ENCODE measurements at regions not wholly inside any gene's neighbourhood (a gene's known extent, or its start where the extent isn't known, plus 50 kb on each side); places are given as distances from the start of the nearest gene placed in this dataset.

DNA sequence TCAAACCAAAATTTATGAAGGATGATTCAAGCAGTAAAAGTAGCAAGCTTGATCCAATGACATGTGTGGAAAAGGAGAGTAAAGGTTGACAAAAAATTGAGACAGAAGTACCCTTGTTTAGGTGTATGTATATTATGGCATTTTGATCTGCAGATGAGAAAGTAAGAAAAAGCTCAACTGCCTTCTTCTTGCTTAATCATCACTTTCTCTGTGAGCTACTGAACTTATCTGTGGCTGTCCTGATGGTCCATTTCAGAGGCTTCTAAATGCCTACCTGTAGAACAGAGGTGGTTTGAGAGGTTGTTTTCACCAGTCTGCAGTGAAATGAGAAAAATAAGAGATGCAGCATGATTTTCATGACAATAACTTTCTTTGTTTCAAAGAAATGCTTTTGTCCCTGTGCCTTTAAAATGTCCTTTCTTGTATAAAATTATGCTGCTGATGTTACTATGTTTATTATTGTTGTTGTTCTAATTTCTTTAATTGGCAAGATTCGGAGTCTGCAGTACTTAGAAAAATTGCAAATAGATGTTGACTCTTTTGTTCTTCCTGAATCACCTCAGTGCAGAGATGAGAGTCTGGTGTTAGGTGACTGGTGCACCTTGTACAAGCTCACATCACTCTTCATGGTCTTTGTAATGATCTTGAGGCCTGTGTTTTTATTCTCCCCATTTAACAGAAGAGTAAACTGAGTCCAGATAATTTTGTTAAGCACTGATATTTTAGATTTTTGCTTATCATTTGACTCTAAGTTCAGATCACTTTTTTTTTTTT is 821.9 kb downstream of the VRK1 start:
- DNase-seq = no peak

DNA sequence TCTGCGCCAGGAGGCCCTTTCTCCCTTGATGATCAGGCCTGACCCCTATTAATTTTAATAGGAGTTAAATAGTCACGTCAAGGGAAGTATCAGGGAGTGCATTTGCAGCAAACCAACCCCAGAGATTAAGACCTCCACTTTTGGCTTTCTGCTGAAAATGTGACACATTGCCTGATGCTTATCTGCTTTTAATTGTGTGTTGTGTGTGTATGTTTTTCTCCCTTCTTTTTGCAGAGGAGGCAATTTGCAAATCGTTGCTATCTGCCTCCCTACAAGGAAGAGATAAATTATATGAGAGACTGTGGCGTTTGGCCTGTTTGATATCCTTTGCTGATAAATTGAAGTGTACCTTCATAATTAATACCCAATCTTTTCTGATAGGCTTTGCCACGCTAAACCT is 822.9 kb downstream of the VRK1 start:
- no peak for DNase-seq

DNA sequence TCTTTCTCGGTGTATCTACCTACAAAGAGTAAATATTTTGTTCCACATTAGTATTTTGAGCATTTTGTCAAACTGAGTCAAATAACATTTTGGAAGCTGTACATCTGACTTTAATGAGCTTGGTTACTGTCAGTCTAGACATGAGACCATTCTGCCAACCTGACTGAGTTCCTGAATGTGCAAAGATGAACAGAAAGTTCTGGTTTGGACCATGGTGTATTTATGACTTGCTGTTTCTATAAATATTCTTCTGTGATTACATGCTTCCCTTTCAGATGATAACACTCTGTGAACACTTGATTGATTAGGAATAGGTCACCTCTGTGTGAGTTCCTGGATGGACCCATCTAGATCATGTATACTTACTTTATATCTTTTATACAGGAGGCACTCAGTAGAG is 827.8 kb downstream of the VRK1 start:
- no peak for DNase-seq

- no peak for DNase-seq
Observed at GRCh38 chr14:97625477-97625876, 828.3 kb downstream of the VRK1 start.

- no peak for DNase-seq
Observed at GRCh38 chr14:97626088-97626487, 828.9 kb downstream of the VRK1 start.

DNA sequence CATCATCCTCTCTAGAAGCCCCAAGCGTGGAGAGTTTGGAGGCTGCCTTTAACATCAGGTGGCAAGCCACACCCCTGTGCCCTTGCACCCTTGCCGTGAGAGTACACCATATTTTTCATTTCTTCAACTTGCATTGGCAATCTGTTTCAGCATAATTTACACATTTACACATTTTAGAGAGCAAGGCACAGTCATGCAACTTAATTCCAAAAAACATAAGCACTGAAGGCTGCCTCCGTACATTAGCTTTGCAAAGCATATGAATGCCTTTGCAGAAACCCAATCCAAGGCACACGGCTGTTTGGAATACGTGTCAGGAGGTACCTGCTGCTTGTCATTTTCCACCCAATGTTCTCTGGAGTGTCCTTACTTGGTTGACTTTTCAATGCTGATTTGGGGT is 833.1 kb downstream of the VRK1 start:
- DNase-seq = no peak

- no peak for DNase-seq
Observed at GRCh38 chr14:97633131-97633738, 836.1 kb downstream of the VRK1 start.

- DNase-seq = peak; percentile 9
Observed at GRCh38 chr14:97634751-97635150, 837.6 kb downstream of the VRK1 start.

GRCh38 chr14:97638864-97639263 is 841.7 kb downstream of the VRK1 start:
- DNase-seq = no peak

DNA sequence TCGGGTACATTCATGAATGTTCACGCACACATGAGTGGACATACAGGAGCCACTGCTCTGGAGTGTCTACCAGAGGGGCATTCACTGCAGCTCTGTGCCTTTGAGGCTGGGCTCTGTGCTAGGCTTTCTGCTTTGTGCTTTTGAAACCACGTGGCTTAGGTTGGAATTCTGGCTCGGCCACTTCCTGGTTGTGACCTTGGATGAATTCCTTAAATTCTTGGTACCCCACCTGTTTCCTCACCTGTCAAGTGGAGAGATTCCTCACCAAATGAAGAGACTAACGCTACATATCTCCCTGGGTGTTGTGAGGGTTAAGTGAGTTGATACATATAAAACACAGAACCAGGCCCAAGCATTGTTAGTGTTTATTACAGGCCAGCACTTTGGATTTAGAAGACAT is 842.8 kb downstream of the VRK1 start:
- DNase-seq = no peak

DNA sequence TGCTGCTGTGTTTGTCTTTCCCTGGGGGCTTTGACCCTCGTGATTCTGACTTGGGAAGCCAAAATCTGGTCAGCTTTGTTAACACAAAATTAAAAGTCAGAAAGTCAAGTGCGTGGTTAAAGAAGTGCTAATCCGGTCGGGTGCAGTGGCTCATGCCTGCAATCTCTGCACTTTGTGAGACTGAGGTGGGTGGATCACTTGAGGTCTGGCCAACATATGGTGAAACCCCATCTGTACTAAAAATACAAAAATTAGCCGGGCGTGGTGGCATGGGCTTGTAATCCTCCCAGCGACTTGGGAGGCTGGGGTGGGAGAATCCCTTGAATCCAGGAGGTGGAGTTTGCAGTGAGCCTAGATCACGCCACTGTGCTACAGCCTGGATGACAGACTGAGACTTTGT is 844.6 kb downstream of the VRK1 start:
- no peak for DNase-seq

GRCh38 chr14:97642631-97643030 is 845.4 kb downstream of the VRK1 start:
- DNase-seq = no peak

GRCh38 chr14:97644365-97644764 is 847.2 kb downstream of the VRK1 start:
- no peak for DNase-seq

- DNase-seq = no peak
Observed at GRCh38 chr14:97649752-97650151, 852.6 kb downstream of the VRK1 start.

- no peak for DNase-seq
Observed at GRCh38 chr14:97655169-97655948, 858.2 kb downstream of the VRK1 start.

- no peak for DNase-seq
Observed at GRCh38 chr14:97657609-97658008, 860.4 kb downstream of the VRK1 start.

- no peak for DNase-seq
Observed at GRCh38 chr14:97687944-97688630, 890.9 kb downstream of the VRK1 start.

DNA sequence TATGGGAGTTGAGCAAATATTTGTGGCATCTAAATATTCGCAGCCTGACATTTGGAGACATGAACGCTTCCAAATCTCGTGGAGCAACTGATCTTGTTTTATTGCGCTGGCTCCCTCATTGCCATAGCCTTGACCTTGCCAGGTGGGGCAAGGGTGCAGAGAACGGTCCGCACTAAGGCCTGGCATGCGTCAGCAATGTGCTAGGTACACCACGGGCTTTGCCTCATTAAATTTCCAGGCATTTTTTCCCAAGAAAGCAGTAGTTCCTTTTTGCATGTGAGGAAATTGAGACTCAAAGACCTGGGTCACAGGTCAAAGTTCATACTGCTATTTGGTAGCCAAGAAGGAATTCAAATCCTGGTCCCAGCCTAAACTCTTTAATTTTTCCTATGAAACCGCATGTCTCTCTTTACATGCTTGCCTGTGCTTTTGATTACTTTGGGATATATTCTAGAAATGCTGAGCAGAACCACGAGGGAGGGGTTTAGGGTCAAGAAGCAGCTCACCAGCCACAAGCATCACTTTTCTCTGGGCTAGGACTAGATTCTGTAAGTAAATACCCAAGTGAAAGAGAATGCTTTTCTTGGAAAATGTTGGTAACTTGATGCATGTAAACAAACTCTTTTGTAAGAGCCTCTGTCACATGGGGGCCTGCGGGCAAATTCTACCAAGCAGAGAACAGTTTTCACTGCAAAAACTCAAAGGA is 891.6 kb downstream of the VRK1 start:
- no peak for DNase-seq

DNA sequence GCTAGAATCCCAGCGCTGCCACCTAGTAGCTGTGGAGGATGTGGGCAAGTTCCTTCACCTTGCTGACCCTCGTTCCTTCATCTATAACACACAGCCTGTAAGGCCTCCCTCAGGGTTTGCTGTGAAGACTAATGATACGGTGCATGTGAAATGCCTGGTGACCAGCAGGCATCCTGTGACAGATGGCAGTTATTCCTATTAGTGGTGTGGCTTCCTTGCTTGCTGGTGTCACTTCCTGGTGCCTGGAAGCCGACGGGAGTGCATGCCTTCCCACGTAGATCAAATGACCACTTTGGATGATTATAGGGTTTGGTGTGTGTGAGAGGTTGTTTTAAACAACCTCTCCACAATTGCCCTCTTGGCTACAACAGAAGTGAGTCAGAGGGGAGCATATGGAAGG is 894.9 kb downstream of the VRK1 start:
- peak; percentile 29 for DNase-seq

DNA sequence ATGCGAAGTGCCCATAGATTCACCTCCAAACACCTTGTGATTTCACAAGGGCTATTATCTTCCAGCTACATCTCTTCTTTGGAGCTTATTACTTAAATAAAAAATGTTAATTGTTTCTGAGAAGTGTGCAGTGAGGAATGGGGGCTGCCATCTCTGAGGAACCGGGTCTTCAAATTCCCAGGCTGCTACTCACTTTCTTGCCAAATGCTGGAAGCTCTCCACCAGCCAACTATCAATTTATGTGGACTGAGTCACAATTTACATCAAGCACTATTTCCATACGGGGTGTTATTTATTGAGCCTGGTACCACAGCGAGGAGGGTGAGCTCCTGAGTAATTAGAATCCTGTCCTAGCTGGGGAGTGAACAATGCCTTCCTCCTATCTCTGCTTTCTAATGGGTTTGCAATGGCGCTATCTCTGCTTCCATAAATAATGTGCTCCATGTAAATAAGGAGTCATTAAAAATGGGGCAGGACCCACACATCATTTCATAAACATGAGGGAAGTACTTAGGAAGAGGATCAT is 898.3 kb downstream of the VRK1 start:
- DNase-seq = no peak

DNA sequence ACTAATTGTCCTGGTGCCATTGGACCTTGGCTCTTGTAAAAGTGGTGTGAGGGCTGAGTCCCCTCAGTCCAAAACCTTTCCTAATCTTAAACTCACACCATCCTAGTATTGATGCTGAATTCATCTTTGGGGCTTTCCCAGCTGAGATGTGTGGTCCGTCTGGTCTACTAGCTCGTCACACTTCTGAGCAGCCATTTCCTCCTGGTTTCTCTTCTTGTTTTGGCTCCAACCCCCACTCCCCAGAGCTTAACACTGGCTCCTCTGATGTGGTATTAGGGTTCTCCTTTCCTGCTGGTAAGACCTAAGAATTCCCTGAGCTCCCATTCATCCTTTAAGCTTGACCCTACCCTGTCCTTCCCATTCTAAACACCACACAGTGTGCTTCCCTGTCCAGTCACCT is 900.6 kb downstream of the VRK1 start:
- no peak for DNase-seq

GRCh38 chr14:97699026-97699425 is 901.8 kb downstream of the VRK1 start:
- no peak for DNase-seq
